Endothelial cell of umbilical vein (primary cell): ENCODE measurements at regions not wholly inside any gene's neighbourhood (a gene's known extent, or its start where the extent isn't known, plus 50 kb on each side); places are given as distances from the start of the nearest gene placed in this dataset.

Experiments used
- EZH2 ChIP-seq: IDR thresholded peaks from 2 replicates; pipeline ENCODE4 v1.6.1; 2012; ENCODE audit warnings: borderline replicate concordance, low read depth, mild to moderate bottlenecking, moderate library complexity, low read length, inconsistent platforms; ENCODE audit not compliant: severe bottlenecking
- FOS ChIP-seq: IDR thresholded peaks from 2 replicates; pipeline ENCODE4 v1.6.1; 2011; ENCODE audit warnings: mild to moderate bottlenecking, low read length, moderate library complexity, borderline replicate concordance; ENCODE audit not compliant: insufficient read depth
- GATA2 ChIP-seq: IDR thresholded peaks from 2 replicates; pipeline ENCODE4 v1.7.0; 2011; ENCODE audit warnings: low read depth, mild to moderate bottlenecking, moderate library complexity, mixed read lengths, low read length; ENCODE audit not compliant: insufficient read length, insufficient read depth
- POLR2A ChIP-seq: IDR thresholded peaks from 2 replicates; pipeline ENCODE4 v1.6.1; 2012; ENCODE audit warnings: low read depth, mild to moderate bottlenecking, control low read depth, low read length
- TF ChIP-seq, protein P1 (sequence below), 2 donors: IDR thresholded peaks; 1 replicate in 1 of 2; 2 replicates in 1 of 2; pipeline ENCODE4 v1.5.1; 2011; ENCODE audit warnings: low read length in 2 of 2, mild to moderate bottlenecking in 2 of 2, moderate library complexity in 2 of 2, control low read depth in 1 of 2, inconsistent platforms in 1 of 2, low read depth in 1 of 2; ENCODE audit not compliant: insufficient read depth in 1 of 2; ENCODE audit errors: extremely low read depth in 1 of 2

DNA sequence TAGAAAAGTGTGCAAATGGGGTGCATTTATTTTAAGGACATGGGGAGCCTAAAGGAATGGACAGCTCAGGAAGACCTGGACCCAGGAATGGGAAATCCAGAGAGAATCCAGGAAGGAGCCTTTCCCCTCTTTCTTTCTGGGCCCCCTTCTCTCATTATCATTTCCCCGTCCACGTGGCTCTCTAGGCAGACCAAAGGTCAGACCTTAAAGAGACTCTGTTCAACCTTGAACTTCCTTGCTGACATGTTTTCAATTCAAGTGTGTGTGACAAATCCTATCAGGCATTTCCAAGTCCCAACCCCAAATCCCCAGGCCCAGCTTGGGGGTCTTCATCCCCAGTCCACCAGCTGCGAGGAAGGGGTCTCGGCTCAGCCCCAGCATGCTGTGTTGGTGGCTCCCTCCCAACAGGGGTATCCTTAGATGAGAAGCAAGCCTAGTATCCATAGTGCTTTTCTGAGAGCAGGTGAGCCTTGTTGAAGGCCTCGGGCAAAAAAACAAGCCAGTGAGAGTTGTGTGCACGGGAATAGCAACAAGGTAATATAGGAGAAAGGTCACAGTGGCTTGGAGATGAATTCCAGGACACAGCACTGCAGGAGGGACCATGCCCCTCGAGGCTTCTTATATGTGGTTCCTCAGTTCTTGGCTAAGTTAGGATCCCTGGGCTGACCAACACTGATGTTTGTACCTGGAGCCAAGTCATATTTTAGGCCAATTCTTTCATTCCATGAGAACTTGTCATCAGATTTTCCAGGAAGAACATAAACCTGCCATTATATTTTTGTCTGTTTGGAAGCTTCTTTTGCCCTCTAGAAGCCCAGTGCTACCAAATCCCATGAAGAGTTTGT is 130.0 kb downstream of the ASB7 start:
- TF ChIP-seq POLR2A (no peak), EZH2 (no peak), GATA2 (no peak), FOS (no peak)
- TF ChIP-seq, protein P1, sequence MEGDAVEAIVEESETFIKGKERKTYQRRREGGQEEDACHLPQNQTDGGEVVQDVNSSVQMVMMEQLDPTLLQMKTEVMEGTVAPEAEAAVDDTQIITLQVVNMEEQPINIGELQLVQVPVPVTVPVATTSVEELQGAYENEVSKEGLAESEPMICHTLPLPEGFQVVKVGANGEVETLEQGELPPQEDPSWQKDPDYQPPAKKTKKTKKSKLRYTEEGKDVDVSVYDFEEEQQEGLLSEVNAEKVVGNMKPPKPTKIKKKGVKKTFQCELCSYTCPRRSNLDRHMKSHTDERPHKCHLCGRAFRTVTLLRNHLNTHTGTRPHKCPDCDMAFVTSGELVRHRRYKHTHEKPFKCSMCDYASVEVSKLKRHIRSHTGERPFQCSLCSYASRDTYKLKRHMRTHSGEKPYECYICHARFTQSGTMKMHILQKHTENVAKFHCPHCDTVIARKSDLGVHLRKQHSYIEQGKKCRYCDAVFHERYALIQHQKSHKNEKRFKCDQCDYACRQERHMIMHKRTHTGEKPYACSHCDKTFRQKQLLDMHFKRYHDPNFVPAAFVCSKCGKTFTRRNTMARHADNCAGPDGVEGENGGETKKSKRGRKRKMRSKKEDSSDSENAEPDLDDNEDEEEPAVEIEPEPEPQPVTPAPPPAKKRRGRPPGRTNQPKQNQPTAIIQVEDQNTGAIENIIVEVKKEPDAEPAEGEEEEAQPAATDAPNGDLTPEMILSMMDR (IDR thresholded peaks at IDR 0.05; ENCODE audit: extremely low read depth in 1 of 2, insufficient read depth in 1 of 2, low read depth in 1 of 2, low read length in 2 of 2), result no peak
